ENCODE measurements at regions not wholly inside any gene's neighbourhood (a gene's known extent, or its start where the extent isn't known, plus 50 kb on each side); places are given as distances from the start of the nearest gene placed in this dataset.

DNA sequence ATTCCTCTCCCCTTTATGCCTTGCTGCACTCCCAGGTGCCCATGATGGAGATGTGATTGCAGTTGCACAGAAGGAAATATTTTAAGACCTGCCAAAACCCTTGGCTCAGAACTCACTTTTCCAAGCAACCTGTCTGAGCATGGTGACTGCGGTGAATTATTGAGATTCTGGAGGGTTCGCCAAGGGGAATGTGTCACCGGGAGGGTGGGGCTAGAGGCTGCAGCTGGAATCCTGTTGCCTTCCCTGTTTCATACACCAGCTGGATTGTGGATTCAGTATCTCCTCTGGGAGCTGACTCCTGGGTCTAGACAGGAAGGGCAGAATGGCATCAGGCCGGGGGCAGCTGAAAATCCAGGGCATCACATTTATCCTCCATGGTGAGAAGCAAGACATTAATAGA is 527.2 kb downstream of the TMEM114 start:
- TF ChIP-seq, protein P1, sequence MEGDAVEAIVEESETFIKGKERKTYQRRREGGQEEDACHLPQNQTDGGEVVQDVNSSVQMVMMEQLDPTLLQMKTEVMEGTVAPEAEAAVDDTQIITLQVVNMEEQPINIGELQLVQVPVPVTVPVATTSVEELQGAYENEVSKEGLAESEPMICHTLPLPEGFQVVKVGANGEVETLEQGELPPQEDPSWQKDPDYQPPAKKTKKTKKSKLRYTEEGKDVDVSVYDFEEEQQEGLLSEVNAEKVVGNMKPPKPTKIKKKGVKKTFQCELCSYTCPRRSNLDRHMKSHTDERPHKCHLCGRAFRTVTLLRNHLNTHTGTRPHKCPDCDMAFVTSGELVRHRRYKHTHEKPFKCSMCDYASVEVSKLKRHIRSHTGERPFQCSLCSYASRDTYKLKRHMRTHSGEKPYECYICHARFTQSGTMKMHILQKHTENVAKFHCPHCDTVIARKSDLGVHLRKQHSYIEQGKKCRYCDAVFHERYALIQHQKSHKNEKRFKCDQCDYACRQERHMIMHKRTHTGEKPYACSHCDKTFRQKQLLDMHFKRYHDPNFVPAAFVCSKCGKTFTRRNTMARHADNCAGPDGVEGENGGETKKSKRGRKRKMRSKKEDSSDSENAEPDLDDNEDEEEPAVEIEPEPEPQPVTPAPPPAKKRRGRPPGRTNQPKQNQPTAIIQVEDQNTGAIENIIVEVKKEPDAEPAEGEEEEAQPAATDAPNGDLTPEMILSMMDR (IDR thresholded peaks at IDR 0.05): no peak
- no peak for TF ChIP-seq POLR2A (IDR thresholded peaks at IDR 0.05)
